MM.1S (cell line): ENCODE measurements at regions not wholly inside any gene's neighbourhood (a gene's known extent, or its start where the extent isn't known, plus 50 kb on each side); places are given as distances from the start of the nearest gene placed in this dataset.

Source experiments
- DNase-seq: peaks from one replicate; pipeline ENCODE4 v3.0.0-alpha.2; 2015
- H2AFZ ChIP-seq: fragments of 300-600 bp; sonication (generic); 2 replicates; pipeline ENCODE4 v1.6.0; 2016; ENCODE audit warnings: antibody characterized with exemption, low read length
- H3F3A ChIP-seq: fragments of 300-600 bp; sonication (generic); 2 replicates; pipeline ENCODE4 v1.6.1; 2016; ENCODE audit warnings: mild to moderate bottlenecking, antibody characterized with exemption, low read length, moderate library complexity, mixed read lengths; ENCODE audit not compliant: insufficient read depth
- H3K27ac ChIP-seq: fragments of 300-600 bp; sonication (generic); 2 replicates; pipeline ENCODE4 v1.5.1; 2016; ENCODE audit warnings: mild to moderate bottlenecking, low read length
- H3K27me3 ChIP-seq: fragments of 300-600 bp; sonication (generic); replicated peaks from 2 replicates; pipeline ENCODE4 v1.6.0; 2016; ENCODE audit warnings: low read length; ENCODE audit not compliant: insufficient read depth
- H3K36me3 ChIP-seq: fragments of 300-600 bp; sonication (generic); replicated peaks from 2 replicates; pipeline ENCODE4 v1.6.1; 2016; ENCODE audit warnings: mild to moderate bottlenecking, low read length, mixed read lengths; ENCODE audit not compliant: insufficient read depth
- H3K4me1 ChIP-seq: fragments of 300-600 bp; sonication (generic); 2 replicates; pipeline ENCODE4 v1.6.1; 2016; ENCODE audit warnings: low read length, mixed read lengths
- H3K4me2 ChIP-seq: fragments of 300-600 bp; sonication (generic); 2 replicates; pipeline ENCODE4 v1.6.0; 2016; ENCODE audit warnings: low read depth, low read length
- H3K4me3 ChIP-seq: fragments of 300-600 bp; sonication (generic); 2 replicates; pipeline ENCODE4 v1.5.1; 2016; ENCODE audit warnings: low read length, mixed read lengths
- H3K79me2 ChIP-seq: fragments of 300-600 bp; sonication (generic); 2 replicates; pipeline ENCODE4 v1.6.1; 2016; ENCODE audit warnings: mixed run types, low read length, mixed read lengths
- H3K9ac ChIP-seq: fragments of 300-600 bp; sonication (generic); 2 replicates; pipeline ENCODE4 v1.6.1; 2016; ENCODE audit warnings: low read length, mixed read lengths
- H3K9me2 ChIP-seq: fragments of 300-600 bp; sonication (generic); replicated peaks from 2 replicates; pipeline ENCODE4 v1.6.1; 2016; ENCODE audit warnings: mild to moderate bottlenecking, low read length, mixed read lengths; ENCODE audit not compliant: insufficient read depth
- H3K9me3 ChIP-seq: fragments of 300-600 bp; sonication (generic); replicated peaks from 2 replicates; pipeline ENCODE4 v1.6.1; 2016; ENCODE audit warnings: mild to moderate bottlenecking, low read length, mixed read lengths; ENCODE audit not compliant: insufficient read depth
- H4K20me1 ChIP-seq: fragments of 300-600 bp; sonication (generic); 2 replicates; pipeline ENCODE4 v1.6.1; 2016; ENCODE audit warnings: mild to moderate bottlenecking, low read length, moderate library complexity, mixed read lengths; ENCODE audit not compliant: insufficient read depth
- EZH2 ChIP-seq: fragments of 300-600 bp; sonication (generic); optimal IDR thresholded peaks from 2 replicates; pipeline ENCODE3; 2017; ENCODE audit warnings: low read depth, mild to moderate bottlenecking, antibody characterized with exemption, low read length, mixed read lengths
- EZH2phosphoT487 ChIP-seq: fragments of 300-600 bp; sonication (generic); IDR thresholded peaks from 2 replicates; pipeline ENCODE4 v1.6.1; 2018; ENCODE audit warnings: antibody characterized with exemption, low read length
- TF ChIP-seq, protein P1 (sequence below): fragments of 300-600 bp; sonication (generic); IDR thresholded peaks from 2 replicates; pipeline ENCODE4 v1.5.1; 2016; ENCODE audit warnings: antibody characterized with exemption, low read length, mixed read lengths

DNA sequence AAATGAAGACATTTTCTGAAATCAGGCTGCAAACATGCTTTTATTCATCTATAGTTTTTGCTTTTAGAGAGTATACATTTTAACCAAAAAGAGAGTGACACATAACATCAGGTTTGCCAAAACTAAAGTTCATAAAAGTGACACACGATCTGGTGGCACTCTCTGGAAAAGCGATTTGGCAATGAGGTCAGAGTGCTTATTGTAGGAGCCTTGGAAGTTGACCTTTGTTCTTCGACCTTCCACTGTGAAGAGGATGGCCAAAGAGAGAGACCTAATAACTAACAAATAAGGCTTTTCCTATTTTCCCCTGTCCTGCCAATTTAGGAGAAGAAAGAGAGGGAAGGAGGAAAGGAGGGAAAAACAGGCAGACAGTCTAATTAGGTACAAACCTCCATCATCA lies 230.1 kb downstream of the SIM1 start:
- H3F3A ChIP-seq = no peaks in the 10 kb centered on the region
- no peaks in the 10 kb centered on the region for H3K36me3 ChIP-seq
- H4K20me1 ChIP-seq = no peaks in the 10 kb centered on the region
- DNase-seq = no peak
- TF ChIP-seq, protein P1, sequence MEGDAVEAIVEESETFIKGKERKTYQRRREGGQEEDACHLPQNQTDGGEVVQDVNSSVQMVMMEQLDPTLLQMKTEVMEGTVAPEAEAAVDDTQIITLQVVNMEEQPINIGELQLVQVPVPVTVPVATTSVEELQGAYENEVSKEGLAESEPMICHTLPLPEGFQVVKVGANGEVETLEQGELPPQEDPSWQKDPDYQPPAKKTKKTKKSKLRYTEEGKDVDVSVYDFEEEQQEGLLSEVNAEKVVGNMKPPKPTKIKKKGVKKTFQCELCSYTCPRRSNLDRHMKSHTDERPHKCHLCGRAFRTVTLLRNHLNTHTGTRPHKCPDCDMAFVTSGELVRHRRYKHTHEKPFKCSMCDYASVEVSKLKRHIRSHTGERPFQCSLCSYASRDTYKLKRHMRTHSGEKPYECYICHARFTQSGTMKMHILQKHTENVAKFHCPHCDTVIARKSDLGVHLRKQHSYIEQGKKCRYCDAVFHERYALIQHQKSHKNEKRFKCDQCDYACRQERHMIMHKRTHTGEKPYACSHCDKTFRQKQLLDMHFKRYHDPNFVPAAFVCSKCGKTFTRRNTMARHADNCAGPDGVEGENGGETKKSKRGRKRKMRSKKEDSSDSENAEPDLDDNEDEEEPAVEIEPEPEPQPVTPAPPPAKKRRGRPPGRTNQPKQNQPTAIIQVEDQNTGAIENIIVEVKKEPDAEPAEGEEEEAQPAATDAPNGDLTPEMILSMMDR = no peak
- no peak for TF ChIP-seq EZH2
- TF ChIP-seq EZH2phosphoT487 = no peak
- H3K27ac ChIP-seq = no peak overlapping the region
- no peak overlapping the region for H3K4me3 ChIP-seq
- no peaks in the 10 kb centered on the region for H3K27me3 ChIP-seq
- H3K79me2 ChIP-seq = no peaks in the 10 kb centered on the region
- no peaks in the 10 kb centered on the region for H3K4me1 ChIP-seq
- H2AFZ ChIP-seq = no peak overlapping the region
- H3K9ac ChIP-seq = no peak overlapping the region
- no peak overlapping the region for H3K4me2 ChIP-seq
- no peaks in the 10 kb centered on the region for H3K9me2 ChIP-seq
- H3K9me3 ChIP-seq = no peaks in the 10 kb centered on the region

DNA sequence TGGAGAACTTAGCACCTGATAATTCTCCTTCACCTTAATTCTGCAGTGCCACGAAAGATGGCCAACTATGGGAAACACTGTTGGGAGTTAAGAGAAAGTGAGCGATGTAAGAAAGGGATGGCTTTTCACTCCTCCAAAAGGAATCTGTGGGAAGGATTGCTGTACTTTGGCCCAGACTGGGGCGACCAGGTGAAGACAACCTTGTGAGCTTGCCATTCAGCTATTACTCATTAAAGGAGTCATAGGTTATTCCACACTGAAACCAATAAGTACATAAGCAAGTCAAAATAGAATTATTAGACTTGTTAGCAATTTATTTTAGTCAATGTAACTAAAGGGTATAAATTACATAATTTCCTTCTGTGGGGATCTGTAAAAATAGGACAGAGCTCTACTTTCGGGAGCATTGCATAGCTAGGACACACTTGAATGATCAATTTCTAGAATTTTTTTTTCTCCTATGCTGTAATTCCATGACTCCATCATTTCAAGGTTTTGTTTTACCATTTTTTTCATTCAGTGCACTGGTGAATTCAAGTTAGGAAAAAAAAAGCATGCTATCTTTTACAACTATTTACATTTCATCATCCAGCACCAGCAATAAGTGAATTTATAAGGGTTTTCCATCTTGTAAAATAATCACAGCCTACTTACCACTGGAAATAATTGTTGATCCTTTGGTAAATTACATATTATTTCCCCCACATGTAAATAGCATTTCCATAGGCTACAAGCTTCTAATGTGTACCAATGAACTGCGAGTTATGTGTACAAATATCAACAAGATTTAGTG lies 231.7 kb downstream of the SIM1 start:
- no peak overlapping the region for H2AFZ ChIP-seq
- H3K79me2 ChIP-seq = no peaks in the 10 kb centered on the region
- no peak for DNase-seq
- no peaks in the 10 kb centered on the region for H4K20me1 ChIP-seq
- no peak overlapping the region for H3K27ac ChIP-seq
- TF ChIP-seq, protein P1 = no peak
- no peak for TF ChIP-seq EZH2phosphoT487
- no peak for TF ChIP-seq EZH2
- H3K4me3 ChIP-seq = no peak overlapping the region
- no peak overlapping the region for H3K9ac ChIP-seq
- H3K4me1 ChIP-seq = 0 out of 2 replicates have a peak, but pooled peaks cover 6% of the 10 kb centered on the region
- no peak overlapping the region for H3K4me2 ChIP-seq
- H3K36me3 ChIP-seq = no peaks in the 10 kb centered on the region
- H3K9me2 ChIP-seq = no peaks in the 10 kb centered on the region
- H3F3A ChIP-seq = no peaks in the 10 kb centered on the region
- no peaks in the 10 kb centered on the region for H3K27me3 ChIP-seq
- no peaks in the 10 kb centered on the region for H3K9me3 ChIP-seq

DNA sequence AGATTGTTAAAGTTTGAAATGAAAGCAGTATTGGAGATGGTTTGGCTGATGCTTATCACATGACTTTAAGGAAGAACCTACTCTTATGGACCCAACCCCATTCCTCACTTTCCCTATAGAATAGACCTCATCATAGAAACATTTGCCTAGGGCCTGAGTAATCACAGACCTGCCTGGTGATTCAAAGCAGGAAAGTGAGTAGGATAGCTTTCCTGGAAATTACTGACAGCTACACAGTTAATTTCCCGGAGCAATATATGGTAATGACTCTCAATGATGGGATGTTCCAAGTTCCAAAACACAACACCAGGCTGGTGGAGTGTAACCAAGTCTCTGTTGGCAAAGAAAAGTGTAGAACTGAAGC lies 233.8 kb downstream of the SIM1 start:
- H3K9me2 ChIP-seq = no peaks in the 10 kb centered on the region
- H4K20me1 ChIP-seq = no peaks in the 10 kb centered on the region
- H3K36me3 ChIP-seq = no peaks in the 10 kb centered on the region
- 0 out of 2 replicates have a peak, but pooled peaks cover 6% of the 10 kb centered on the region for H3K4me1 ChIP-seq
- no peak overlapping the region for H3K4me2 ChIP-seq
- TF ChIP-seq, protein P1 = no peak
- TF ChIP-seq EZH2phosphoT487 = no peak
- no peak for TF ChIP-seq EZH2
- H3K9me3 ChIP-seq = no peaks in the 10 kb centered on the region
- no peaks in the 10 kb centered on the region for H3F3A ChIP-seq
- H3K27me3 ChIP-seq = no peaks in the 10 kb centered on the region
- no peak for DNase-seq
- no peak overlapping the region for H2AFZ ChIP-seq
- H3K4me3 ChIP-seq = no peak overlapping the region
- no peak overlapping the region for H3K9ac ChIP-seq
- no peaks in the 10 kb centered on the region for H3K79me2 ChIP-seq
- H3K27ac ChIP-seq = no peak overlapping the region
